HepG2 (cell line): ENCODE measurements at regions not wholly inside any gene's neighbourhood (a gene's known extent, or its start where the extent isn't known, plus 50 kb on each side); places are given as distances from the start of the nearest gene placed in this dataset.

Experiments used
- ATAC-seq: fragments of 200-7000 bp; cut with Tn5 transposase; 3 replicates; pipeline ENCODE4 v1.9.1; 2020; ENCODE audit warnings: mild to moderate bottlenecking, moderate library complexity
- BruUV-seq: library from RNA; stranded (reverse); fragments of 400-500 nt; replicated peaks from 2 replicates; lab custom pipeline; 2021; lab: Mats Ljungman, UMichigan
- CTCF ChIA-PET: fragments of 300-600 bp; formaldehyde crosslinking; extraction: SDS; loops from one replicate; lab custom pipeline; 2021; ENCODE audit warnings: low total read pairs, inconsistent platforms, low intra/inter-chr PET ratio; lab: Yijun Ruan, JAX
- POLR2A ChIA-PET: fragments of 350-600 bp; sonication (Branson Sonifier 250); formaldehyde crosslinking; loops from one replicate; lab custom pipeline; 2020; ENCODE audit warnings: antibody characterized with exemption, inconsistent platforms; lab: Yijun Ruan, JAX
- DNase-seq: peaks from one replicate; pipeline ENCODE4 v3.0.0-alpha.2; 2015; ENCODE audit warnings: low spot score
- FAIRE-seq: peaks from 3 replicates; lab custom pipeline; 2011; peaks lifted over from hg19 to GRCh38; lab: Jason Lieb, UNC
- H2AFZ ChIP-seq: one replicate; pipeline ENCODE4 v1.6.1; 2011; ENCODE audit warnings: low read length, inconsistent platforms
- H3K27ac ChIP-seq: fragments of 300-600 bp; 3 replicates; pipeline ENCODE4 v1.8.0; 2011; ENCODE audit warnings: mixed run types, mild to moderate bottlenecking, mixed read lengths, low read length, inconsistent platforms; ENCODE audit not compliant: insufficient read depth; ENCODE audit errors: extremely low read length
- H3K27me3 ChIP-seq, 2 experiments: fragments of 200-600 bp in 1 of 2; 2 replicates in 1 of 2; 3 replicates in 1 of 2; pipeline versions ENCODE4 v1.6.0 to v1.8.0; 2011; ENCODE audit warnings: low read length in 2 of 2, mild to moderate bottlenecking in 2 of 2, moderate library complexity in 2 of 2, inconsistent platforms in 1 of 2; ENCODE audit not compliant: insufficient read depth in 2 of 2, control insufficient read depth in 1 of 2
- H3K36me3 ChIP-seq, 2 experiments: fragments of 200-600 bp in 1 of 2; replicated peaks in 1 of 2; 2 replicates in 1 of 2; 3 replicates in 1 of 2; pipeline versions ENCODE4 v1.5.1 to v1.8.0; 2011; ENCODE audit warnings: low read length in 2 of 2, inconsistent platforms in 1 of 2; ENCODE audit not compliant: insufficient read depth in 2 of 2, control insufficient read depth in 1 of 2
- H3K4me1 ChIP-seq: 2 replicates; pipeline ENCODE4 v1.5.1; 2012; ENCODE audit warnings: low read length, inconsistent platforms; ENCODE audit not compliant: insufficient read depth
- H3K4me2 ChIP-seq: 2 replicates; pipeline ENCODE4 v1.6.0; 2011; ENCODE audit warnings: low read depth, low read length, inconsistent platforms
- H3K4me3 ChIP-seq, 3 experiments: fragments of 200-600 bp in 1 of 3; sonication (generic), shearing (Covaris generic) in 1 of 3; replicated peaks in 1 of 3; 2 replicates each; pipeline ENCODE4 v1.5.1; 2011 to 2016; ENCODE audit warnings: low read length in 3 of 3, inconsistent platforms in 2 of 3, low read depth in 2 of 3, mild to moderate bottlenecking in 2 of 3, control low read depth in 1 of 3, mixed read lengths in 1 of 3; ENCODE audit not compliant: insufficient read depth in 1 of 3
- H3K79me2 ChIP-seq: one replicate; pipeline ENCODE4 v1.6.1; 2011; ENCODE audit warnings: low read length, inconsistent platforms; ENCODE audit not compliant: insufficient read depth
- H3K9ac ChIP-seq: 2 replicates; pipeline ENCODE4 v1.6.0; 2011; ENCODE audit warnings: mild to moderate bottlenecking, low read depth, low read length, inconsistent platforms; ENCODE audit not compliant: insufficient read depth
- H3K9me3 ChIP-seq: 2 replicates; pipeline ENCODE4 v1.5.1; 2012; ENCODE audit warnings: mild to moderate bottlenecking, low read length
- H4K20me1 ChIP-seq: 2 replicates; pipeline ENCODE4 v1.6.0; 2011; ENCODE audit warnings: inconsistent platforms, mild to moderate bottlenecking, low read length, moderate library complexity; ENCODE audit not compliant: insufficient read depth
- GABPB1 ChIP-seq: IDR thresholded peaks from 2 replicates; pipeline ENCODE4 v1.6.1; 2016; ENCODE audit warnings: mild to moderate bottlenecking, missing genetic modification reagents, moderate library complexity, missing compliant biosample characterization
- MATR3 ChIP-seq: sonication (generic); formaldehyde crosslinking; IDR thresholded peaks from 2 replicates; pipeline ENCODE4 v1.4.0; 2020; ENCODE audit warnings: missing genetic modification reagents
- PCBP1 ChIP-seq: fragments of 200-400 bp; formaldehyde crosslinking; IDR thresholded peaks from 2 replicates; pipeline ENCODE4 v1.6.1; 2017; ENCODE audit warnings: mild to moderate bottlenecking, low read depth, low read length, borderline replicate concordance
- RNF219 ChIP-seq: sonication (generic); formaldehyde crosslinking; IDR thresholded peaks from 2 replicates; pipeline ENCODE4 v1.5.0; 2020; ENCODE audit warnings: mild to moderate bottlenecking, missing genetic modification reagents
- SRSF1 ChIP-seq: fragments of 200-400 bp; formaldehyde crosslinking; optimal IDR thresholded peaks from 2 replicates; pipeline ENCODE3; 2017; ENCODE audit warnings: mild to moderate bottlenecking, low read depth, low read length, moderate library complexity
- ZNF17 ChIP-seq: sonication (generic); formaldehyde crosslinking; IDR thresholded peaks from 2 replicates; pipeline ENCODE4 v1.5.0; 2020; ENCODE audit warnings: mild to moderate bottlenecking, missing genetic modification reagents
- ZNF20 ChIP-seq: sonication (generic); formaldehyde crosslinking; IDR thresholded peaks from 2 replicates; pipeline ENCODE4 v1.4.0; 2020; ENCODE audit warnings: mild to moderate bottlenecking, moderate library complexity, missing genetic modification reagents
- ZNF235 ChIP-seq: sonication (generic); formaldehyde crosslinking; IDR thresholded peaks from 2 replicates; pipeline ENCODE4 v1.8.1; 2023; ENCODE audit warnings: mild to moderate bottlenecking, missing genetic modification reagents, borderline replicate concordance
- ZNF354B ChIP-seq: sonication (generic); formaldehyde crosslinking; IDR thresholded peaks from 2 replicates; pipeline ENCODE4 v1.8.0; 2022; ENCODE audit warnings: mild to moderate bottlenecking, missing genetic modification reagents
- ZNF451 ChIP-seq: sonication (generic); formaldehyde crosslinking; IDR thresholded peaks from 2 replicates; pipeline ENCODE4 v1.5.0; 2020; ENCODE audit warnings: mild to moderate bottlenecking, missing genetic modification reagents
- ZNF503 ChIP-seq: sonication (generic); formaldehyde crosslinking; IDR thresholded peaks from 2 replicates; pipeline ENCODE4 v1.4.0; 2020; ENCODE audit warnings: missing genetic modification reagents
- ZNF563 ChIP-seq: sonication (generic); formaldehyde crosslinking; IDR thresholded peaks from 2 replicates; pipeline ENCODE4 v1.8.0; 2022; ENCODE audit warnings: mild to moderate bottlenecking, moderate library complexity, missing genetic modification reagents
- ZNF605 ChIP-seq: sonication (generic); formaldehyde crosslinking; IDR thresholded peaks from 2 replicates; pipeline ENCODE4 v1.8.0; 2022; ENCODE audit warnings: mild to moderate bottlenecking, missing genetic modification reagents
- ZNF607 ChIP-seq: sonication (generic); formaldehyde crosslinking; IDR thresholded peaks from 2 replicates; pipeline ENCODE4 v1.5.1; 2020; ENCODE audit warnings: missing genetic modification reagents, mild to moderate bottlenecking, borderline replicate concordance
- ZNF839 ChIP-seq: sonication (generic); formaldehyde crosslinking; IDR thresholded peaks from 2 replicates; pipeline ENCODE4 v1.4.0; 2020; ENCODE audit warnings: missing genetic modification reagents, mild to moderate bottlenecking, borderline replicate concordance
- WGBS: methylation state at CpG from one replicate; pipeline ENCODE4 v1.1.6; 2017; ENCODE audit warnings: low lambda C conversion rate; 5-methylcytosine and 5-hydroxymethylcytosine counted together
- in situ Hi-C: cut with HindIII; loops from 2 replicates; pipeline ENCODE4 v1.10.0; 2017; ENCODE audit warnings: low pct_unique_long_range_greater_than_20kb; ENCODE audit not compliant: extremely low pct_ligation_motif_present
- intact Hi-C: fragments of 100-400 bp; cut with micrococcal nuclease; formaldehyde crosslinking; loops from one replicate; pipeline ENCODE4 v1.10.0; 2022; ENCODE audit not compliant: unreplicated experiment

GRCh38 chr1:58063095-58063494, 483.4 kb downstream of the OMA1 start:
- TF ChIP-seq ZNF451 (CRISPR knock-in tag) = no peak
- no peak for TF ChIP-seq MATR3 (CRISPR knock-in tag)
- intact Hi-C loops (no loop called here), in situ Hi-C loops (no loop called here)
- DNase-seq (no peak), FAIRE-seq (no peak), ATAC-seq (no peak)
- Histone ChIP-seq H3K4me3 (no peak overlapping the region), H4K20me1 (no peaks in the 10 kb centered on the region), H3K9me3 (no peaks in the 10 kb centered on the region), H3K4me2 (no peak overlapping the region), H3K9ac (no peak overlapping the region), H3K36me3 (no peaks in the 10 kb centered on the region), H3K27ac (no peak overlapping the region), H2AFZ (no peak overlapping the region), H3K4me1 (no peaks in the 10 kb centered on the region), H3K27me3 (no peaks in the 10 kb centered on the region), H3K79me2 (no peaks in the 10 kb centered on the region)
- WGBS = 31% methylated on average over 4 of the region's 4 CpGs
- no TSS peak for BruUV-seq
- ChIA-PET CTCF (no interaction called here), POLR2A (no interaction called here)

GRCh38 chr1:58062635-58063034, 483.9 kb downstream of the OMA1 start:
- intact Hi-C loops = no loop called here
- TF ChIP-seq RNF219 (CRISPR knock-in tag) (no peak), GABPB1 (CRISPR knock-in tag) (no peak), ZNF607 (CRISPR knock-in tag) (no peak), ZNF354B (no peak), ZNF235 (CRISPR knock-in tag) (no peak), ZNF17 (CRISPR knock-in tag) (no peak), SRSF1 (no peak), ZNF839 (CRISPR knock-in tag) (no peak), PCBP1 (no peak), ZNF20 (CRISPR knock-in tag) (no peak), ZNF563 (CRISPR knock-in tag) (no peak), ZNF605 (no peak), ZNF503 (no peak)
- TF ChIP-seq, all 625 proteins: peak for 0
- no peak overlapping the region for H2AFZ ChIP-seq
- H4K20me1 ChIP-seq = no peaks in the 10 kb centered on the region
- no peaks in the 10 kb centered on the region for H3K27me3 ChIP-seq
- H3K36me3 ChIP-seq = no peaks in the 10 kb centered on the region
- no TSS peak for BruUV-seq
- 0% methylated on average over 4 of the region's 4 CpGs for WGBS
- FAIRE-seq = no peak
- in situ Hi-C loops = no loop called here
- no peaks in the 10 kb centered on the region for H3K4me1 ChIP-seq
- no peak overlapping the region for H3K27ac ChIP-seq
- H3K79me2 ChIP-seq = no peaks in the 10 kb centered on the region
- ATAC-seq = no peak
- H3K9ac ChIP-seq = no peak overlapping the region
- CTCF ChIA-PET = no interaction called here
- no peaks in the 10 kb centered on the region for H3K9me3 ChIP-seq
- DNase-seq = no peak
- no peak overlapping the region for H3K4me3 ChIP-seq
- POLR2A ChIA-PET = no interaction called here
- H3K4me2 ChIP-seq = no peak overlapping the region
